HG03039 (cell line): ENCODE measurements at regions not wholly inside any gene's neighbourhood (a gene's known extent, or its start where the extent isn't known, plus 50 kb on each side); places are given as distances from the start of the nearest gene placed in this dataset.
A peak's percentile ranks its signal among the peaks of the same experiment; 100 is the strongest.

Experiments
- ATAC-seq: cut with Tn5 transposase; IDR thresholded peaks from one replicate; pipeline ENCODE4 v1.9.1; 2021; ENCODE audit warnings: mild to moderate bottlenecking, moderate library complexity; ENCODE audit not compliant: unreplicated experiment

DNA sequence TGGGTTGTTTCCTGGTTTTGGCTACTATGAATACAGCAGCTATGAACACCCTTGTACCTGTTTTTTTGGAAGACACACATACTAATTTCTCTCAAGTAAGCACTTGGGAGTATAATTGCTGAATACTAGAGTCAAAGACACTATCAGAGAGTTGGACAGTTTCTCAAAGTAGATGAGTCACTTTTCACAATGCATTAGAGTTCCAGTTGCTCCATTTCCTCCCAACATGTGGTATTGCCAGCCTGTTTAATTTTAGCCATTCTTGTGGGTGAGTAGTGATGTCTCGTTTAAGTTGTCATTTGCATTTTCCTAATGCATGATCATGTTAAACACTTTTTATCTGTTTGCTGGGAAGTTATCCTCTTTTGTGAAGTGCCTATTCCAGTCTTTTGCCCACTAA, 81.6 kb upstream of the GDNF start:
- no peak for ATAC-seq

DNA sequence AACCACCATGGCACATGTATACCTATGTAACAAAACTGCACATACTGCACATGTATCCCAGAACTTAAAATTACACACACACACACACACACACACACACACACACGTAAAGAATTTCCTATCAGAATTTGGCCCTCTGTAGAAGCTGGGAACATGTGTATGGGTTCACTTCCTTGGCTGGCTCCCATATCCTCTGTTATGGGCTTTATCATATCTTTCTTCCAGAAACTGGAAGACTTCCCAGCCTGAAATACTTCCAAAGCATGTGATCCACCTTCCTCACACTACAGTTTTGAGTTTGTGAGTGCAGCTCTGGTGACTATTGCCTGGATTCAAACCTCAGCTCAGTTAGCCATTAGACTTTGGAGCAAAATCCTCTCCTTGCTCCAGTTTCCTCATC, 78.6 kb upstream of the GDNF start:
- ATAC-seq = no peak

DNA sequence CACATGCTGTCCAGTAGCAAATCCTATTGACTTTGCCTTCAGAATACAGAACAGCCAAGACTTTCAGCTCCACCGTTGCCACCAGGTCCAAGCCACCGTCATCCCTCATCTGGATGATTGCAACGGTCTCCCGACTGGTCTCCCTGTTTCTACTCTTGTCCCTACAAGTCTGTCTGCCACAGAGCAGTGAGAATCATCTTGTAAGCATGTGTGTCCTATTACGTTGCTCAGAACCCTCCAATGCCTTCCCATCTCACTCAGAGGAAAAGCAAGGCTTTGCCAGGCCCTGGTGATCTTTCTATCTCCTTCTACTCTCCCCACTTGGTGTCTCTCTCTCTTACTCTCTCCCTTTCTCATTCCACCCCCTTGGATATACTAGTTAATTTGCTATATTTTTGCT, 76.7 kb upstream of the GDNF start:
- ATAC-seq = no peak

DNA sequence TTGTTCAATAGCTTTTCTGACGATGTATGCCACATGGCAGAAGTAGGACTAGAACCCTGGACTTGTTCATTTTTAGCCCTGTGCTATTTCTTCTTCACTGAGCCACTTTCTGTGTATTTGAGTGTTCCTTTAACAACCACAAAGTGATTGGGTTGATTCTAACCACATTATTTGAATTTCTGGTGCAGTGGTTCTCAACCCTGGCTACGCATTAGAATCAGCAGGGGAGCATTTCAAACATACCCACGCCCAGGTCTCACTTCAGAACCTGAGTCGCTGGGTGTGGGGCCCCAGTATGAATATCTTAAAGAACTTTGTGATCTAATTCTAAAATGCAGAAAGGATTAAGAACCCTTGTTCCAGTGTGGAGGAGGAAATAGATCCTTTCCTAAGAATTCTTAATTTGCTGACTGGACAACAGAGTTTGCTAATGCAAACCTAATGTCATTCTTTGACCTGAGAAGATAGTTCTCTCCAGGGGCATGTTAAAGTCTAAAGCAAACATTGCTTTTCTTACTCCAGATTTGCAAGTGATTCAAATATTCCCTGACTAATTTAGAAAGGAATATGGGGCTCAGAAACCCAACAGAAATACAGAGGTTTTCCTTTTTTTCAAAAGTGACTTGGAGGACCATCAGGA, 75.4 kb upstream of the GDNF start:
- peak; percentile 71 for ATAC-seq

DNA sequence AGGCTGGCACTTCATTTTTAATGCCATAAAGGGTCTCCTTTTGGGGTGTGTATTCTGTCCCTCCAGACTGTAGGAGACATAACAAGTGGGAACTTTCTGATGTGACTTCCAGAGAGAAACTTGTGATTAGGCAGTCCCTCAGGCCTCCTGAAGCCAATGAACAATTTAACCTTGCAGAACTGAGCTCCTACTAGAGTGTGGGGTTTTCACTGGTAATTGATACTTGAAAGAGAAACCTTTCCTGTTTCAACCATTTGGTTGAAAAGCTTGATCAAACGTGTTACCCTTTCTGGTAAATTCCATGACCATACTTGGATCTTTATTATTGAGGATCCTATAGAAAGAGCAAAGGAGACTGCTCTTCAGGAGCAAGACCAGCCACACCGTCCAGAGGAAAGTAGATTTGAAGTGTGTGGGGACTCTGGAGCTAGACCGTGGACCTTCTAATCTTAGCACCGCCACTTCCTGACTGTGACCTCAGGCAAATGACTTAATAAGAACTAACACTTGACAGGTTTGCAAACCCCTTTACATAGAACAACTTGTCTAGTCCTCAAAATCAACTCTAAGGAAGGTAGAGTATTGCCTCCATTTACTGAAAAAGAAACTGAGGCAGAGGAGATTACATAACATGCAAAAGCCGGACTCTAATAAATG, 69.9 kb upstream of the GDNF start:
- ATAC-seq = peak; percentile 79

DNA sequence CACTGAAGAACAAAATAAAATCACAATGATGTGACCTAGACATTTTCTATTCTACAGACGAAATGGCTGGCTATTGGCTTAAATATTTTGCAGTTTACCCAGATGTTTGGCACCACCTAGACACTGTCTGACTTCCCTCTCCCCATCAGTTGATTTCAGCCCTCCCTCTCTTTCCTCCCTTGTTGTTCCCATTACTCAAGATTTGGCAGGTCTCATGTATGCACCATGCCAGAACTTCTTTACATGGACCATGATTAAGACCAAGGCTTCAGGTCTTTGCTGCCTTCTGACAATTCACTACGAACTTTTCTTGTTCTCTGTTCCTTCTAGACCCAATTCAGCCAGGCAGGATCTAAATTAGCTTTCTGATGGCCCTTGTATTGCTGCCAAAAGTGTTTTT, 66.6 kb upstream of the GDNF start:
- no peak for ATAC-seq

DNA sequence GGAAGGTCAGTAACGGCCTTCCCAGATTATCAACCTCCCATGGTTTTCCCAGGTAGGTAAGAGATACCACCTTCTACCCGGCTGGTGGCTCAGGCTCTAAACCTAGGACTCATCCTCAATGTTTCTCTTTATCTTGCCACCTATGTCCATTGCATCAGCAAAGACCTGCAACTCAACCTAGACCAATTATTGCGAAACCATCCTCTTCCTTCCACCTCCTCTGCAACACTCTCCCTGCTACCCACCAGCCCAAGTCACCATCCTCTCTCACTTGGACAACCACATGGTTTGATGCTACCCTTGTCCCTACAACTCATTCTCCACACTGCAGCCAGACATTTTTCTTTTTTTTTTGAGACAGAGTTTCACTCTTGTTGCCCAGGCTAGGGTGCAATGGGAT, 65.4 kb upstream of the GDNF start:
- ATAC-seq = no peak

DNA sequence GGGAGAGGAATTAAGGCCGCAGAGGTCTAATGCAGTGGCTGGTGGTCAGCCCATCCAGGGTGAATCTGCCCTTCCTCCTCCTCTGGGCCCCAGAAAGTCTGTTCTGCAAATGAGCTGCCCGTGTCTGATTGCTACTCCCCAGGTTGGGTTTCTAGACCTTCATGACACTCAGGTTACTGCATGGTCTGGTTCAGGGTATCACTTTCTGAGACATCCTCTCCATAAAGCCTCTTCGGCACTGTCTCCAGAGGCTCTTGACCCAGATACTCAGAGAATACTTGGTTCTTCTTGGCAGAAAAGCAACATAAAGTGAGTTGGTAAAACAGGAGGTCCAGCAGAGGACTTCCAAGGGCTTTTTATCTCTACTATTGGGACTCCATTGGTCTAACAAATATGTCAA, 62.5 kb upstream of the GDNF start:
- ATAC-seq = no peak

DNA sequence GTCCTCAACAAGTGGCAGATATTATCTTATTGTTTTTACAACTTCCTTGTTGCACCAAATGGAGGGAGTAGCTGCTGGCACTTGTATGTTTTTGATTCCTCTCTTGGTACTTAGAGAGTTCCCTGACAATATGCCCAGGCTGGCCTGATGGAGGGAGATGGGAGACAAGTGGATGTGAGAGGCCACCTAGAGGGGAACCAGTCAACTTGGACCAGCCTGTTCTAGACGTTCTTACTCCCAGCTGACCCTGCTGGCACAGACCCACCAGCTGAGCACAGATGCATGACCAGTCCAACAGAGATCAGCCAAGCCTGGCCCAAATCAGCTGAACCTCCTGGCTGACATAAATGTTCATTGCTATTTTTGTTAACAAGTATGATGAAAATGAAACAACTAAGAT, 60.9 kb upstream of the GDNF start:
- no peak for ATAC-seq

DNA sequence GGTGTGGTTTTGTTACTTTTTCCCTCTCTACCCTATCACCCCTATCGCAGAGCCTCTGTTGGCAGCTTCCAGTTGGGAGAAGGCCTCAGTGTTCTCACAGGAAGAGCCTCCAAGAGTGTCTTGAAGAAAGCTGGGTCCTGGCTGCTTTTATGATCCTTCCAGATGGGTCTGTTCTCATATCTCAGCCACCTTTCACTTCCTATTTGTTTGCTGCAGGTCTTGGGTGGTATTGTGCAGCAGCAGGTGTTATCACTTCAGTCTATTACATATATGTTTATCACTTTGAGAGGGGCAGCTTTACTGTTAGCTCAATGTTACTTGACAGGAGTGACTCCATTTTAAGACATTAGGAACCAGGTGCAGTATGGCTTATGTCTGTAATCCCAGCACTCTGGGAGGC, 59.2 kb upstream of the GDNF start:
- ATAC-seq = no peak

DNA sequence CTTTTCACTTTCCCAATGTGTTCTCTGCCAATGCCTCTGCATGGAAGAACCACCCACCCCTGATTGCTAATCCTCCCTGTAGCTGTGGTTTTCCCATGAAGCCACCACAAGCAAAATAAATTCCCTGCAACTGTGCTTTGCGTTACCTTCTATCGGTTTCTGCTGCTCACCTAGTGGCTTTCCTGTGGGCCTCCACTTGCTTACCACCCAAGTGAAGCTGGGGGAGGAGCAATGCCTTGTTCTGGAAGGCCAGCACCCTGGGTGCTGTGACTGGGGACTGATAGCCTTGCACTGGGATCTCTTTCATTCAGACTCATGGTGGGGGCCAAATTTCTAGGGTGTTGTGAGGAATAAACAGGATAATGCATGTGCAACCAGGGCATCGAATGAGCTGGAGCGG, 56.3 kb upstream of the GDNF start:
- ATAC-seq = no peak

DNA sequence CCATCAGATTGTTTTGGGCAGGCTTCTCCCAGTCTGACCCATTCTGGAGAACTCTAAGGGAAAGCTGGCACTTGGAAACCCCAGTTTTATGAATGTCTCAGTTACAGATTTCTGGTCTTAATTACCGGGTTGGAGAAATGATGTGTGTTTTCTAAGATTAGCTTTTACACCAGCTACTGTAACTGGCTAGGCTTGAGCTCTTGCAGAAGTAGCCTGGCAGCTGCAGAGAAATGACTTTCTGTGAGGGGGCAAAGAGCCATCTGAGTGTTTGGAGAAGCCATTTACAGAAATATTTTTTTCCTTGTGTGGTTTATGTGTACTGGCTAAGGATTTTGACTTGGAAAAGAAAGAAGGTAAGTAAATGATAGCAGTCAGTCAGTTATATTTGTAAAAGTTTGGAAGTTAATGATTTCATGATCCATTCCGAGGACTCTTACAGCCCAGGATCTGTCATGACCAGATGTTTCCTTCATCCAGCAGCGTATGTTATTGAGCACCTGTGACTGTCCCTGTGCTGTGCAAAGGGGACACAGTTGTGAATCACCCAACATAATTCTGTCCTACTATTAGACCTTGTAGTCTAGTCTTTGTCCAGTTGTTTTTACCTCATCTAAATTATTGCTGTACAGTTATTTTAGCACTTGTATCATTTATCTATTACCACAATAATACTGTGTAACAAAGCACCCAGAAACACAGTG, 53.7 kb upstream of the GDNF start:
- ATAC-seq = no peak

DNA sequence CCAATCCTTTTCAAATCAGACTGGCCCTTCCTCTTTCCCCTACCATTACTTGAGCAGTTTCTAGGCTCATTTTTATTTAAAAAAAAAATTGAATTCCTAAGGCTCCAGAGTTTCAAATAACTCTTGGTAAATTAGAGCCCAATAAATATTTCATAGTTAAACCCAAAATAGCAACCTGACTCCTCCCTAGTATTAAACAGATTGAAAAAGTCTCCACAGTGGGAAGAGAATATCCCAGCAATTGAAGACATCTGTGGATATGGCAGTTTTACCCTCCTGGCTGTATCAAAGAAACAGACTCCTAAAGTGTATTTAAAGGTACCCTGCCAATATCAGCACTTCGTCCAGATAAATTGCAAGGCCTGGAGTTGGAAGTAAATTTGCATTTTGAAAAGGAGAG, 52.7 kb upstream of the GDNF start:
- ATAC-seq = no peak

DNA sequence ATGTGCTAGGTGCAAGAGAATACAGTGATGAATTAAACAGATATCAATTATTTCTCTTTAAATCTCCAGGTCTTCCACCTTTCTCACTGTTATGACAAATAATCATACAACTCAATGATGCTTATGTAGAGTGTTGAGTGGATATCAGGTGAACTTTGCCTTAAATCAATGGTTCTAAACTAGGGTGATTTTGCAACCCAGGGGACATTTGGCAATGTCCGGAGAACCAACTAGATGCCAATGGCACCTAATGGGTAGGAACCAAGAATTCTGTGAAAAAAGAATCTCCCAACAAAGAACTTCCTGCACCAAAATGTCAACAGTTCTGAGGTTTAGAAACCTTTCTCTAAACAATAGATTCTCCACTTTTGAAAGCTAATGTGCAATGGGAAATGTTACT, 52.0 kb upstream of the GDNF start:
- no peak for ATAC-seq

DNA sequence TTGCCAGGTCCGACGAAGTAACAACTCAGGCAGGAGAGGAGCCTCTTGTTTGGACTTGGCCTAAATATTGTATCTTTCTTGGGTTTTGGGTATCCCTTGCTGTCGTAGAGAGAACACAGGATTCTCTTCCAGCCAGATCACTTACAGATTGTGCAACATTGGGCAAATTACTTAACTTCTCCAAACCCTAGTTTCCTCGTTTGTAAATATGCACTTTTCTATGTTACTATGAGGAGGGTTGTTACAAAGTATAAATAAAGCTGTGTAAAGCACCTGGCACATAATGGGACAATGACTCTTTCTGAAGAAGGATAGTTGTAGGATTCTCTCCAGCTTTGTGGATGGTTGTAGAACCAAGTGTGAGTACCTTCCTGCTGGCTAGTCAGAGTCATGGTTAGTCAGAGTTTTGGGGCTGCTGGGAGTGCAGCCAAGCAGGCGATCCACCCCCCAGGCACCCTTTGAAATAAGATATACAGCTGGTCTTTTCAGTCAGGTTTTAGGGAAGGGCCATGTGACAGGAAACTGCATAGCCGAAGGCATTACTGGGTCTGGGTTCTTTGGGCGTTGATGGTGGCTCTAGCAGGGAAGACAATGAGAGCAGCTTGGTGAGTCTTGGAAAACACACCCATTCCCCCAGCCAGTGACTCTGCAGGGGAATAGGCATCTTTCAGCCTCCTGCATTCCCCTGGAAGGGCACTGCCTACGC, 49.9 kb upstream of the GDNF start:
- no peak for ATAC-seq
